ENCODE measurements at regions not wholly inside any gene's neighbourhood (a gene's known extent, or its start where the extent isn't known, plus 50 kb on each side); places are given as distances from the start of the nearest gene placed in this dataset.

- Mint-ChIP-seq H3K9me3 (ENCODE audit: insufficient read depth) (no peaks in the 10 kb centered on the region), H3K27me3 (ENCODE audit: low read depth) (no peaks in the 10 kb centered on the region), H3K4me3 (no peak overlapping the region), H3K27ac (no peak overlapping the region), H3K36me3 (ENCODE audit: low read depth) (no peaks in the 10 kb centered on the region), H3K4me1 (ENCODE audit: low read depth) (no peaks in the 10 kb centered on the region)
- no peak for DNase-seq
- ChIA-PET POLR2A (no interaction called here), CTCF (no interaction called here)
- ATAC-seq = no peak
Observed at GRCh38 chr2:15734674-15735483, 143.2 kb downstream of the DDX1 start.

GRCh38 chr2:15735484-15736326, 144.0 kb downstream of the DDX1 start:
- Mint-ChIP-seq H3K4me1 (ENCODE audit: low read depth) (no peaks in the 10 kb centered on the region), H3K4me3 (no peak overlapping the region), H3K36me3 (ENCODE audit: low read depth) (no peaks in the 10 kb centered on the region), H3K9me3 (ENCODE audit: insufficient read depth) (no peaks in the 10 kb centered on the region), H3K27me3 (ENCODE audit: low read depth) (peaks cover 3% of the 10 kb centered on the region), H3K27ac (no peak overlapping the region)
- CTCF ChIA-PET = no interaction called here
- DNase-seq (no peak), ATAC-seq (no peak)
- POLR2A ChIA-PET = no interaction called here

- POLR2A ChIA-PET = no interaction called here
- Mint-ChIP-seq H3K4me1 (ENCODE audit: low read depth) (no peaks in the 10 kb centered on the region), H3K9me3 (ENCODE audit: insufficient read depth) (no peaks in the 10 kb centered on the region), H3K36me3 (ENCODE audit: low read depth) (no peaks in the 10 kb centered on the region), H3K27ac (no peak overlapping the region), H3K27me3 (ENCODE audit: low read depth) (peaks cover 5% of the 10 kb centered on the region), H3K4me3 (no peak overlapping the region)
- CTCF ChIA-PET = no interaction called here
- ATAC-seq (no peak), DNase-seq (no peak)
Observed at GRCh38 chr2:15736396-15737180, 144.9 kb downstream of the DDX1 start.

GRCh38 chr2:15737314-15738224, 145.9 kb downstream of the DDX1 start:
- no peak for ATAC-seq
- Mint-ChIP-seq H3K4me1 (ENCODE audit: low read depth) (no peaks in the 10 kb centered on the region), H3K36me3 (ENCODE audit: low read depth) (no peaks in the 10 kb centered on the region), H3K27me3 (ENCODE audit: low read depth) (peaks cover 9% of the 10 kb centered on the region), H3K27ac (no peak overlapping the region), H3K4me3 (no peak overlapping the region), H3K9me3 (ENCODE audit: insufficient read depth) (no peaks in the 10 kb centered on the region)
- ChIA-PET CTCF (no interaction called here), POLR2A (no interaction called here)
- no peak for DNase-seq

GRCh38 chr2:15738225-15738546, 146.5 kb downstream of the DDX1 start:
- ChIA-PET CTCF (no interaction called here), POLR2A (no interaction called here)
- peaks cover 9% of the 10 kb centered on the region for H3K27me3 Mint-ChIP-seq (ENCODE audit: low read depth)
- no peak overlapping the region for H3K27ac Mint-ChIP-seq
- ATAC-seq = no peak
- no peak for DNase-seq
- H3K36me3 Mint-ChIP-seq (ENCODE audit: low read depth) = no peaks in the 10 kb centered on the region
- H3K9me3 Mint-ChIP-seq (ENCODE audit: insufficient read depth) = no peaks in the 10 kb centered on the region
- no peaks in the 10 kb centered on the region for H3K4me1 Mint-ChIP-seq (ENCODE audit: low read depth)
- no peak overlapping the region for H3K4me3 Mint-ChIP-seq

- Mint-ChIP-seq H3K4me3 (no peak overlapping the region), H3K27ac (no peak overlapping the region), H3K36me3 (ENCODE audit: low read depth) (no peaks in the 10 kb centered on the region), H3K27me3 (ENCODE audit: low read depth) (peaks cover 9% of the 10 kb centered on the region), H3K4me1 (ENCODE audit: low read depth) (no peaks in the 10 kb centered on the region), H3K9me3 (ENCODE audit: insufficient read depth) (no peaks in the 10 kb centered on the region)
- DNase-seq (no peak), ATAC-seq (no peak)
- POLR2A ChIA-PET = no interaction called here
- CTCF ChIA-PET = no interaction called here
Observed at GRCh38 chr2:15738943-15739342, 147.3 kb downstream of the DDX1 start.

- H3K4me1 Mint-ChIP-seq (ENCODE audit: low read depth) = no peaks in the 10 kb centered on the region
- ChIA-PET POLR2A (no interaction called here), CTCF (interaction anchor here (1.1 kb wide), 1 partner anchor 12 kb away, joined by 3 read pairs; no protein-coding TSS in a partner anchor)
- no peaks in the 10 kb centered on the region for H3K36me3 Mint-ChIP-seq (ENCODE audit: low read depth)
- ATAC-seq (no peak), DNase-seq (no peak)
- peaks cover 9% of the 10 kb centered on the region for H3K27me3 Mint-ChIP-seq (ENCODE audit: low read depth)
- no peak overlapping the region for H3K4me3 Mint-ChIP-seq
- no peak overlapping the region for H3K27ac Mint-ChIP-seq
- no peaks in the 10 kb centered on the region for H3K9me3 Mint-ChIP-seq (ENCODE audit: insufficient read depth)
Observed at GRCh38 chr2:15744820-15745219, 153.2 kb downstream of the DDX1 start.

- ATAC-seq (no peak), DNase-seq (no peak)
- Mint-ChIP-seq H3K4me1 (ENCODE audit: low read depth) (no peaks in the 10 kb centered on the region), H3K27ac (no peak overlapping the region), H3K36me3 (ENCODE audit: low read depth) (no peaks in the 10 kb centered on the region), H3K27me3 (ENCODE audit: low read depth) (peaks cover 9% of the 10 kb centered on the region), H3K4me3 (no peak overlapping the region), H3K9me3 (ENCODE audit: insufficient read depth) (no peaks in the 10 kb centered on the region)
- CTCF ChIA-PET = no interaction called here
- POLR2A ChIA-PET = no interaction called here
Observed at GRCh38 chr2:15745350-15745749, 153.7 kb downstream of the DDX1 start.

GRCh38 chr2:15745907-15746702, 154.4 kb downstream of the DDX1 start:
- CTCF ChIA-PET = no interaction called here
- Mint-ChIP-seq H3K9me3 (ENCODE audit: insufficient read depth) (no peaks in the 10 kb centered on the region), H3K36me3 (ENCODE audit: low read depth) (no peaks in the 10 kb centered on the region), H3K4me1 (ENCODE audit: low read depth) (no peaks in the 10 kb centered on the region), H3K4me3 (no peak overlapping the region), H3K27me3 (ENCODE audit: low read depth) (peaks cover 4% of the 10 kb centered on the region), H3K27ac (no peak overlapping the region)
- POLR2A ChIA-PET = no interaction called here
- no peak for DNase-seq
- no peak for ATAC-seq

GRCh38 chr2:15746703-15747550, 155.3 kb downstream of the DDX1 start:
- H3K27me3 Mint-ChIP-seq (ENCODE audit: low read depth) = peaks cover 4% of the 10 kb centered on the region
- H3K4me1 Mint-ChIP-seq (ENCODE audit: low read depth) = no peaks in the 10 kb centered on the region
- ChIA-PET CTCF (no interaction called here), POLR2A (no interaction called here)
- H3K9me3 Mint-ChIP-seq (ENCODE audit: insufficient read depth) = no peaks in the 10 kb centered on the region
- no peak for ATAC-seq
- DNase-seq = no peak
- no peak overlapping the region for H3K4me3 Mint-ChIP-seq
- no peaks in the 10 kb centered on the region for H3K36me3 Mint-ChIP-seq (ENCODE audit: low read depth)
- no peak overlapping the region for H3K27ac Mint-ChIP-seq
